KBM-7 (cell line): ENCODE measurements at regions not wholly inside any gene's neighbourhood (a gene's known extent, or its start where the extent isn't known, plus 50 kb on each side); places are given as distances from the start of the nearest gene placed in this dataset.
"Not testable (repeated sequence)": the region's sequence is repeated elsewhere in the genome, so short reads cannot be mapped to it uniquely, and the experiment has no call there.

Experiments
- DNase-seq: peaks from one replicate; pipeline ENCODE4 v3.0.0-alpha.2; 2015
- in situ Hi-C: fragments of 300-500 bp; cut with MboI; formaldehyde crosslinking; loops from 2 replicates; pipeline ENCODE4 v1.14.3; 2020; ENCODE audit warnings: low sequenced_read_pairs, low pct_unique_long_range_greater_than_20kb, mixed read lengths

GRCh38 chr15:25566545-25566944, 127.7 kb upstream of the UBE3A start:
- in situ Hi-C loops, DNase-seq: not testable (repeated sequence)

DNA sequence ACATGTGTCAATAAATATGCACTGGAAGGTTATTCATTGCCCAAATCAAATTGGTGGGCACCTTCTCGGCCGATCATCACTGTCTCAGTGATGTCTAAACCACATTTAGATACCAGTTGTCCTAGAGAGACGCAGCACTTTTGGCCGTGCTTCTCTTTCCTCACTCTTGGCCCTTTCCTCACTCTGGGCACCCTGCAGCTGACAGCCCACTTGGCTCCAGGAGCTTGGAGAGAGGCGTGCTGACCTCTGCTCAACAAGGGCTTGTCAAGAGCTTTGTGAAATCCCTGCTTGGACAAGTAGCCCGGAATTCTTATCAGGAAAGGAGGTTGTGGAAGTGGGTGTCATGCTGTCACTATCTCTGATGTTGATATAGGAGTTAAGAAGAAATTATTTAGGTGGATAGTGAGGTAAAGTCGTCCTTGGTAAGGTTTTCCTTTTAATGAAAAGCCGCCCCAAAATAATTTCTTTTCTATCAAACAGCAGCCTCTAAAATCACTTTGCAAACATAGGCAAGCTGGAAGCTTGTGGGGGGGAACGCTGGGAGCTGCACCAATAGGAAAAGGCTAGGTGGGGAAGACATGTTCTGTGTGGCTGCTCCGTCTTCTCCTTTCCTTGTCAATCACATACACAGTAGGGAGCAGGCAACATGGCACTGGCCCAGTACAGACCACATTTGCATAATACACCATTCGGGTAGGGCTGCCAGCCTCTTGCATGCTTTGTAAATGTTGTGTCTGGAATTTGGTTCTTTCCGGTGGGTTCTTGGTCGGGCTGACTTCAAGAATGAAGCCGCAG, 126.8 kb upstream of the UBE3A start:
- DNase-seq, result no peak
- in situ Hi-C loops, result no loop called here

DNA sequence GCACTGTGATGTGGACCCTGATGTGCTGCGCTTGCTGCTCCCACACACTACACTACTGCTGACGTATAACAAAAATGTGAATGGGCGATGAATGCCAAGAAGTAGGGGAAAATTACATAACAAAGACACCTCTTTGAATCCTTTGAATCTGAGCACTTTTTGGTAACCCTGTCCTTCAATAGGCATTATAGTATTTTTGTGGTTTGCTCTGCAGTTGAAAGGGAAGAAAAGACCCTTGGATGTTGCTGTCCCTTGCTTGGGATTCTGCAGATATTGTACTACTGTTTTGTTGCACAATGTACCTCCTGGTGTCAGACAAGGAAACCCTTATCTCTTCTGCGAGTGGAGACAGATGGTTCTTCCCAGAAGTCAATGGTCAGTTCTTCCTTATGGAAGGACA, 124.8 kb upstream of the UBE3A start:
- in situ Hi-C loops, result no loop called here
- DNase-seq, result no peak

GRCh38 chr15:25557926-25558325, 119.1 kb upstream of the UBE3A start:
- DNase-seq, result no peak
- in situ Hi-C loops, result no loop called here

DNA sequence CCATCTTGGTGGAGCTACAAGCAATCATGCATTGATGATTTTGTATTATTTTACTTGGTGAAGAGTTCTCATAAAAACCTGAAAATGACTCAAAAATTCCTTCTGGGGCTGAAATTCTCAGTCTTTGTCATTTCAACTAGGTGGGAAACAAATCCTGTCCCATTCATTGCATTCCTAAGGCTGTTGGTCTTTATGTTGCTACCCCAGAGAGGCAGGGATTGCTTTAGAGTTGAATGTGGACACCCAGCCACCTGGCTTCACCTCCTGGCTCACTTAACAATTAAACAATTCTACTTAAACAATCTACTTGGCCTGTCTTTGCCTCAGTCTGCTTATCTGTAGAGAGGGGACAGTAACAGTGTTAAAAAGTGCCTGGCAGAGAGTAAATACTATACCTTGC, 117.3 kb upstream of the UBE3A start:
- in situ Hi-C loops, result no loop called here

DNA sequence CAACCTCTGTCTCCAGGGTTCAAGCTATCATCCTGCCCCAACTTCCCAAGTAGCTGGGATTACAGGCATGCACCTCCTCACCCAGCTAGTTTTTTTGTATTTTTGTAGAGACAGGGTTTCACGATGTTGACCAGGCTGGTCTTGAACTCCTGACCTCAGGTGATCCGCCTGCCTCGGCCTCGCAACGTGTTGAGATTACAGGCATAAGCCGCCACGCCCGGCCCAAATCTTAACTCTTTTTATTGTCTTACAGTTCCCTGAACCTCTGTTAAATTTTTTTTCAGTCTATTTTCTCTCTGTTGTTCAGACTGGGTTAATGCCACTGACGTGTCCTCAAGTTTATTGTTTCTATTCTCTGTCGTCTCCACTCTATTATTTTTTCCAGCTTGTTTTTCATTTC, 115.8 kb upstream of the UBE3A start:
- DNase-seq, result no peak
- in situ Hi-C loops, result no loop called here

More for the DNA sequence above, 117.3 kb upstream of the UBE3A start:
- no peak for DNase-seq

DNA sequence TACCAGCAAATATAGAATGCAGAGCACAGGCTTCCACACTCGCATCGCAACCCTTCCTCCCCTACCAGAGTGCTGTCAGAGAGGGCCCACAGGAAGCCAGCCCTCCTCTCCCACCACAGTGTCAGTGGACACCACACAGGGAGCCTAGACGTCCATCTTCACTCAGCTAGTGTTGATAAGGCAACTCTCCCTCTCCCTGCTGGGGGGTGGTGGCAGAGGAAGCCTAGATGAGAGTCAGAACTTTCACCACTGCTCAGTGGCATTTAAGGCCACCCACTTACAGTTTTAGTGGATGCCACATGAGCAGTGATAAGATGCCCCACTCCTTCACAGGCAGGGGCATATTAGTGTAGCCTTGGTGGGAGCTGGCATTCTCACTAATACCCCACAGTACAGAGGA, 109.8 kb upstream of the UBE3A start:
- in situ Hi-C loops, result no loop called here
- no peak for DNase-seq

- in situ Hi-C loops, result no loop called here
- no peak for DNase-seq
Measured at GRCh38 chr15:25545889-25546288, 107.1 kb upstream of the UBE3A start.

DNA sequence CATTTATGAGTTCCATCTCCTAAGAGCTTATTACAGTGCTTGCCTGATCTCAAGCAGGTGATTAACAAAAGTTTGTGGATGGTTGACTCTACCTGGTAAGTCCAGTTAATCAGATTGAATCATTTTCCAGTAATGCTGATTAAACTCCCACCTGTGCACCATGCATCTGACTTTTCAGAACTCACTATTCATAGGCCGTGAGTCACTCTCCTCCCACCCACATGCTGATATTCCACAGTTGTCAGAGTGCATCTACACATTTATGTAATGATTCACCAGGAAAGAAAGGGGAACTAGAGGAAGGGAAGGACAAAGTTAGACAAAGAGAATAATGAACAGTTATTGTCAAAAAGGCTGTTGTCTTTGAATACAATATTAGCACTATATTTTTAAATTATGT, 106.2 kb upstream of the UBE3A start:
- no peak for DNase-seq
- in situ Hi-C loops, result no loop called here

GRCh38 chr15:25544076-25544475, 105.3 kb upstream of the UBE3A start:
- in situ Hi-C loops, result no loop called here
- DNase-seq, result no peak

- DNase-seq, result no peak
- in situ Hi-C loops, result no loop called here
Measured at GRCh38 chr15:25543196-25543595, 104.4 kb upstream of the UBE3A start.

DNA sequence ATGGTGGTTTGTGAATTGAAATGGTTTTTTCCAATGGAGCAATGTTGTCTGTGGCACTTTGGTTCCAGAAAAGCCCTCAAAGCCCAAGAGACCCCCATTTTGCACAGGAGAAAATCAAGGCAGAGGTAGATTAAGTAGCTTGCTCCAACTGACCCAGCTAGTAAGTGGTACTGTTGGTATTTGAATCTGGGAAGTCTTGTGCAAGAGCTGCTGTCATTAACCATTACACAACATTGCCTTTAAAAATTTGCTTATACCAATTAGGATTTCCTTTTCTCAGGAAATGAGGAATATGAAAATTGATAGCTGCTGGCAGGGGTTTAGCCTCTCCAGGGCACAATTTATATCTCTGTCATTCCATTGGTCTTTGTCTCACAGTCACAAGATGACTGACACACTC, 102.4 kb upstream of the UBE3A start:
- in situ Hi-C loops, result no loop called here
- DNase-seq, result no peak

DNA sequence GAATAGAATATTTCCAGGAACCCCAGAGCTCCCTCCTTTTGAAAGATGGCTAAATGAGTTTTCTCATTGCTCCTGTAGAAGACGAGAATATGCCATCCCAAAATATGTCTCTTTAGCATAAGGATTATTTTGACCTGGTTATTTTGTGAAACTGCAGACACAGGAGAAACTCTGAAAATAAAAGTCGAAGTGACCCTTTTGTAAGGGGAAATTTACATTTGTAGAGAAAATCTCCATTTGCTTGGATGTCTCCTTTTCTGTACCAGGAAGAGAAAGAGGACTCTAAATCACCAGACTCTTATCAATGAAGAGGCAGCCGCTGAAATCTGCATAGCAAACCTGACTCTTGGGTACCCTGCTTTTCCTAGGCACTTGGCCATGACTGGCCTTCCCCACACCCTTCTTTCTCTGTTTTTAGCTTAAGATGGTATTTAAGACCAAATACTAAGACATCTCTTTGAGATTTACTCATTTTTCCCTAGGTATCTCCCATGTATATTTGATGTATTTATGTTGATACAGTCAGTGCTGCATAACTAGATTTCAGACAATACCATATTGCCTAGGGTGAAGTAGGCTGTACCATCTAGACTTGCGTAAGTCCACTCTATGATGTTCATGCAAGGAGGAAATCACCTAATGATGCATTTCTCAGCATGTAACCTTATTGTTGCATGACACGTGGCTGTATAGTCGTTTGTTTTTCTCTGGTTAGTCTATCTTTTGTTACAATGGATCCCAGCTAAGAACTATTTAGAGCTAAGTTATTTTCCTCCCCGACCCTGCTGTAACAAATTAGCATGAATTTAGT, 98.2 kb upstream of the UBE3A start:
- in situ Hi-C loops, result no loop called here

GRCh38 chr15:25535866-25536265, 97.0 kb upstream of the UBE3A start:
- in situ Hi-C loops, result no loop called here
- DNase-seq, result peak; percentile 3

More for the DNA sequence above, 98.2 kb upstream of the UBE3A start:
- no peak for DNase-seq

GRCh38 chr15:25534293-25534692, 95.5 kb upstream of the UBE3A start:
- in situ Hi-C loops, result no loop called here
- no peak for DNase-seq

DNA sequence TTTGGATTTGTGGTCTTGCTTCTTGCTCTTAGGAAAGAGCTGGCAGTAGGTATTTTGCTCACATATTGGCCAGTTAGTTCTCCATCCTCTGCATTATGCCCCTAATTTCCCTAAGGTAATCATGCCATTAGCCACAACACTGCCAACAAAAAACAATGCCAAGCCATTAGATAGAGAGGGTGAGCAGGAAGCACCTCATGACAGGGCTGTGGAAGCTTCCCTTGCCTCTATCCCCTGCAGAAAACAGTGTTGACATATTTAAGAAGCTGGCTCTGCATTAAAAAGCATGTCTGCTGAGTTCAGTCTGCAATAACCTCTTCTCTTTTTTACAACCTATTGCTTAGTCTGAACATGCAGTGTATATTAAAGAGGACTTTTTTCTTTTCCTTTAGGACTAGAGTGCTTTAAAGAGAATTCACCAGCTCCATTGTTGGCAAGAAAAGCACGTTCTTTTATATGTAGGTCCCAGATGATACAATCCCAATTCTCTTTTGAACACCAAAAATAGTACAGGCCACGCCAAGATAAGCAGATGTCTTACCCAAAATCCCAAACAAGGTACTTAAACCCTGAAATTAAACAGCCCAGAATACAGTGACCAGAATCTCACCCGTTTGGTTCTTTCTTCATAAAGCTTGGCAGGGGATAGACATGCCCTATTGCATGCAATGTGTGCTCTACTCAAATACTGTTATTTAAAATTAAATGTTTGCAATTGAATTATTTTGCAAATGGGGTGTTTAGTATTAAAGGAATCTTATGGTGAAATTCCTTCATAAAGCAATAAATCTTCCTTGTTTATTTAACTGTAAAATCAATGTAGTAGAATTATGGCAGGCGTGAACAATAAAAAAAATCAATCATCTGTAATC, 93.7 kb upstream of the UBE3A start:
- in situ Hi-C loops, result no loop called here

DNA sequence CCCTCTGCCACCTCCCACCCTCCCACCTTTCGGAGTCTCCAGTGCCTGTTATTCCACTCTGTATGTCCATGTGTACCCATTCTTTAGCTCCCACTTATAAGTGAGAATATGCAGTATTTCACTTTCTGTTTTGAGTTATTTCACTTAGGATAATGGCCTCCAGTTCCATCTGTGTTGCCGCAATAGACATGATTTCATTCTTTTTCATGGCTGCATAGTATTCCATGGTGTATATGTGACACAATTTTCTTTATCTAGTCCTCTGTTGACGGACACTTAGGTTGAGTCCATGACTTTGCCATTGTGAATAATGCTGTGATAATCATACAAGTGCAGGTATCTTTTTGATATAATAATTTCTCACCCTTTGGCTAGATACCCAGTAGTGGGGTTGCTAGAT, 91.0 kb upstream of the UBE3A start:
- in situ Hi-C loops, result no loop called here
- DNase-seq, result no peak

More for the DNA sequence above, 93.7 kb upstream of the UBE3A start:
- DNase-seq, result no peak

GRCh38 chr15:25527118-25527517, 88.3 kb upstream of the UBE3A start:
- in situ Hi-C loops, result no loop called here
- no peak for DNase-seq

DNA sequence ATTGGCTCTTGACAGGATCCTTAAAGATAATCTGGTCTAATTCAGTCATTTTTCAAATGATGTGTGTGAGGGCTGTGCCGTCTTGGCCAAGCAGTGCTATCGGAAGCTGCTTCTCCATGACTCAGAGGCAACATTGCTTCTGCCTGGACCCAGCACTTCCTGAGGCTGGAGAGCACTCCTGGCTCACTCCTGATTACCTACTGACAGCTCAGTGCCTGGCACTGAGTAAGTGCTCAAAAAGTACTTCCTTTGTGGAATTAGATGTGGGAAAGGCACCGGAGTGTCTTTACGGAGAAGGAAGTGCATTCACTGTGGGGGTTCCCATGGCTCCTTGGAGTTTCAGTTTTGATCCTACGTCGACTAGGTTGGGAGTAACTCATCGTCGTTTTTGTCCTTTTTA, 86.9 kb upstream of the UBE3A start:
- in situ Hi-C loops, result no loop called here
- no peak for DNase-seq

DNA sequence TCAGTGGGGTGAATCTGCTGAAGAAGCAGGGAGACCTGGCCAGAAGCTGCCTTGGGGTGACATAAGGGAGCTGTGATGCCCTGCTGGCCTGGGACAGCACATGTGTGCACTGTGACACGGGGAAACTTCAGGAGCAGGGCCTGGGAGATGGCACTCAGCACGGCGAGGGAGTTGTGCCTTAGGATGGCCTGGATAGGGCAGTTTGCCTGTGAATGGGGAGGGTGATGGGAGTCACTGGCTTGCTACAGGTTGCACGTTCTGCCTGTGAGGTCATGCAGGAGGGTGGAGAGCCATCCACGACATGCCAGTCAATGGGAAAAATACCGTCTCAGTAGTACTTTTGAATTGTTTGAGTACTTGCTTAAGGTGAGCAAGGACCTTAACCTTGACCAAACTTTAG, 76.8 kb upstream of the UBE3A start:
- in situ Hi-C loops, result no loop called here

More for the DNA sequence above, 76.8 kb upstream of the UBE3A start:
- DNase-seq, result no peak
